ENCODE measurements at regions not wholly inside any gene's neighbourhood (a gene's known extent, or its start where the extent isn't known, plus 50 kb on each side); places are given as distances from the start of the nearest gene placed in this dataset.
"Not testable (repeated sequence)": the region's sequence is repeated elsewhere in the genome, so short reads cannot be mapped to it uniquely, and the experiment has no call there.

DNA sequence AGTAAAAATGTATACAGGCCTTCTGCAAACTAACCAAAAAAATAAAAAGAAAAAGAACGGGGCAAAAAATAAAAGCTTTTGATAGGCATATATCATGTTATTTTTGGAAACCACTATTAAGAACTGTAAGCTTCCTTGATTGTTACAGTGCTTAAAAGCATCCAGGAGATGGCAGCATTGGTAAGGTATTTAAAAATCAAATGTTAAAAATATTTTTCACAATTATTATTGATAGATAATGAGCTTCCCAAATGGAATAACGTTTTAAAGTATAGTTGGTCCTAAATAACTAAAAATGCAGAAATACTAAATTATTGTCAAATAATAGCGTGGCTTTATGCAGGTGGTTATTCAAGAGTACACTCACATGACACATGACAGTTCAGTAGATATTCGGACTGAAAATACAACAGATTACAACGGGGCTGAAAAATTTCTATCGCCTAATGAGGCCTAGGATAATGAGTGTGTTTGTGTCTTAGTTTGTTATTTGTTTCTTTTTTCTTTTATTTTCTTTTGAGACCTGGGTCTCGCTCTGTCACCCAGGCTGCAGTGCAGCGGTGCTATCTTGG, 127.2 kb upstream of the ATF7IP start:
- DNase-seq (ENCODE audit: low read depth), result peak; percentile 57
- TF ChIP-seq, protein P1, sequence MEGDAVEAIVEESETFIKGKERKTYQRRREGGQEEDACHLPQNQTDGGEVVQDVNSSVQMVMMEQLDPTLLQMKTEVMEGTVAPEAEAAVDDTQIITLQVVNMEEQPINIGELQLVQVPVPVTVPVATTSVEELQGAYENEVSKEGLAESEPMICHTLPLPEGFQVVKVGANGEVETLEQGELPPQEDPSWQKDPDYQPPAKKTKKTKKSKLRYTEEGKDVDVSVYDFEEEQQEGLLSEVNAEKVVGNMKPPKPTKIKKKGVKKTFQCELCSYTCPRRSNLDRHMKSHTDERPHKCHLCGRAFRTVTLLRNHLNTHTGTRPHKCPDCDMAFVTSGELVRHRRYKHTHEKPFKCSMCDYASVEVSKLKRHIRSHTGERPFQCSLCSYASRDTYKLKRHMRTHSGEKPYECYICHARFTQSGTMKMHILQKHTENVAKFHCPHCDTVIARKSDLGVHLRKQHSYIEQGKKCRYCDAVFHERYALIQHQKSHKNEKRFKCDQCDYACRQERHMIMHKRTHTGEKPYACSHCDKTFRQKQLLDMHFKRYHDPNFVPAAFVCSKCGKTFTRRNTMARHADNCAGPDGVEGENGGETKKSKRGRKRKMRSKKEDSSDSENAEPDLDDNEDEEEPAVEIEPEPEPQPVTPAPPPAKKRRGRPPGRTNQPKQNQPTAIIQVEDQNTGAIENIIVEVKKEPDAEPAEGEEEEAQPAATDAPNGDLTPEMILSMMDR (conservative IDR thresholded peaks at IDR 0.05; ENCODE audit: control insufficient read depth, insufficient read depth, low read depth, low read length), result peak; percentile 59
- H3K4me3 ChIP-seq (ENCODE audit: control insufficient read depth, low read depth, low read length), result no peak overlapping the region

DNA sequence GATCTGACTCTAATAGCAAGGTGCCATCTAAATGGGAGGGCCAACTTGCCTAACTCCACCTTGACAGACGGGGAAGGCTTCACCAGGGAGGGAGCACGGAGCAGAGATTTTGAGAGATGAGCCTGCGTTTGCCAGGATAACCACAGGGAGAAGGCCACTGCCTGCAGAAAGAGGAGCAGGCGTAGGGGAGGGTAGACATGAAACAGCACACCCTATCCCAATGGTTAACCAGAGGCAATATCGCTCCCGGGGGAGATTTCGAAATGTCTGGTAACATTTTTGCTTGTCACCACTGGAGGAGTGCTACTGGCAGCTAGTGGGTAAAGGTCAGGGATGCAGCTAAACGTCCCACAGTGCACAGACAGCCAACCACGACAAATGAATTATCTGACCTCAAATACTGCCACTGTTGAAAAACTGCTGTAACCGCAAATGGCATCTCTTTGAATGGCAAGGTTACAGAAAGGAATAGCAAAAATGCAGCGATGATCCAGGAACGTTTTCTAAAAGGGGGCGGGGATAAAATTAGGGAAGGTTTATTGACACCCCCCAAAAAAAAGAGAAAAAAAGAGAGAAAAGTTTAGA, 126.0 kb upstream of the ATF7IP start:
- DNase-seq (ENCODE audit: low read depth), result peak; percentile 60
- no peak overlapping the region for H3K4me3 ChIP-seq (ENCODE audit: control insufficient read depth, low read depth, low read length)

DNA sequence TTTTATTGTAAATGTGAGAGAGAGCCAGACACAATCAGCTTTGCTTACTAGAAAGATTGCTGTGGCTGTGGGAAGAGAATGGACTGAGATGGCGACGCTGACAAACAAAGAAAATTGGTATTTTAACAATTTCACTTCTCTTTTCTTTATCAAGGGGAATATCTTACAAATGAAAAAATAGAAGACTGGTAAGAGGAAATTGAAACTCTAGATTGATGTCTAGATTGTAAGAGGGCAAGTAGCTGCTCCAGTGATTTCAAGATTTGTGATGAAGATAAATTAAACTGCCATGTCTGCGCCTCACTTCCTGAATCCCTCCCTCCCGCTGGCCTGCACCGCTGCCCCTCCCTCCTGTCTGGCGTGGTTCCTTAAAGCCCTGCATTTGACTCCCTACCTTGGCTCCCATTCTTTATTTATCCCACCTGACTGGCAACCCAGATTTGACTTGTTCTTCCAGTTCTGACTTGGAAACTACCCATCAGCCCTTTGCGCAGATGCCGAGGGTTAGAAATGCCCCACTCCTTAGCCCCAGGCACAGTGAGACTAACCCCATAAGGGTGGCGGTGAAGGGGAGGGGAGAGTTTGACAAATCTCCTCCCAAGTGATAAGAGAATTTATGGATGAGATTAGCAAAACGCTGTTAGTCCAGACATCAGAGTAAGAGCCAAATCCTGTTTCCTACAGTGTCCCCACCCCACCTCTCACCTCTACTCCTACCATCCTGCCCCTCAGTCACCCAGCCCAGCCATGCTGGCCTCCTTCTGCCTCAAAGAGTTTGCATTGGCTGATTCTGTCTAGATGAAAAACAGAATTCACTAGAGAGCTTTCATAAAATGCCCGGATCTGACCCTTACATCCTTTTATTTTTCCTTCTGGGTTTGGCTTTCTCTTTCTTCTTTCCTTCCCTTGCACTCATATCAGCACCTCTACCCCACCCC, 125.3 kb upstream of the ATF7IP start:
- DNase-seq (ENCODE audit: low read depth), result no peak
- H3K4me3 ChIP-seq (ENCODE audit: control insufficient read depth, low read depth, low read length), result no peak overlapping the region
- TF ChIP-seq, protein P1 (conservative IDR thresholded peaks at IDR 0.05; ENCODE audit: control insufficient read depth, insufficient read depth, low read depth, low read length), result no peak

More for the DNA sequence above, 126.0 kb upstream of the ATF7IP start:
- TF ChIP-seq, protein P1 (conservative IDR thresholded peaks at IDR 0.05; ENCODE audit: control insufficient read depth, insufficient read depth, low read depth, low read length), result peak; percentile 2

DNA sequence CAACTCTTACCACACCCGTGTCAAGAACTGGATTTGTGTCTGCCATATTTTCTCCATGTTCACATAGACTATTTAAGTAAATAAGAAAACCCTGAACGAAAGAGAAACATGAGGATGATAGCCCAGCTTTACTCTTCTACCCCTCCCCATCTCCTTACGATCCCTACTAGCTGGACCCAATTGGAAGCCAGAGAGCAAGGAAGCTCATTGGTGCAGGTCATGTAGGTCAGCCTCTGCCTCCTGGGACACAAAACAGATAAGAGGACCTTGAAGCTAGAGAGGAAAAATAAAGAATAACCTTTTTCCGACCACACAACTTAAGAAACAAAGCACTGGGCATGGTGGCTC, 124.6 kb upstream of the ATF7IP start:
- TF ChIP-seq, protein P1 (conservative IDR thresholded peaks at IDR 0.05; ENCODE audit: control insufficient read depth, insufficient read depth, low read depth, low read length), result no peak
- H3K4me3 ChIP-seq (ENCODE audit: control insufficient read depth, low read depth, low read length), result no peak overlapping the region
- DNase-seq (ENCODE audit: low read depth), result no peak

DNA sequence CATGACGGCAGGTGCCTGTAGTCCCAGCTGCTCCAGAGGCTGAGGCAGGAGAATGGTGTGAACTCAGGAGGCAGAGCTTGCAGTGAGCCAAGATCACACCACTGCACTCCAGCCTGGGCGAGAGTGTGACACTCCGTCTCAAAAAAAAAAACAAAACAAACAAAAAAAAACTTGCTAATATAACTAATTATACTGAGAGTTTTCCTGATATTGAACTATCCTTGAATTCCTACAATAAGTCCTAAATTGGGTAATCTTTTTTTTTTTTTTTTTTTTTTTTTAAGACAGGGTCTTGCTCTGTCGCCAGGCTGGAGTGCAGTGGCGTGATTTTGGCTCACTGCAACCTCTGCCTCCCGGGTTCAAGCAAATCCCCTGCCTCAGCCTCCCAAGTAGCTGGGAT, 122.7 kb upstream of the ATF7IP start:
- not testable (repeated sequence) for DNase-seq (ENCODE audit: low read depth); H3K4me3 ChIP-seq (ENCODE audit: control insufficient read depth, low read depth, low read length)

DNA sequence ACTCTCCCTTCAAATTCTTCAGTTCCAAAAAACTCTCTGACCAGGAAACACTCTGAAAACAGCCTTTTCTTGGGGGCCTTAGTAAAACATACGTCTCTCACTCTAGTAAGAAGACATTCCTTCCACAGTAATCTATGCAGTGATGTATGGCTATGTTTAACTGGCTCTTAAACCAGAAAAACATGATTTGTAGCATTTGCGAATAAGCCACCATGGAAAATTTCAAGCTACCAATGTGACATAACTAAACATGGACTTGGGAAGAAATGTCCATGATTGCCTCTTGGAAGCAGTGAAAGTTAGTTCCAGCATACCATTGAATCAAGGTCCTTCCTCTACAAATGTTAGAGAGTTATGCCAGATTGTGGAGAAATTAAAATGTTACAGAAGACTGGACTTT, 121.5 kb upstream of the ATF7IP start:
- no peak overlapping the region for H3K4me3 ChIP-seq (ENCODE audit: control insufficient read depth, low read depth, low read length)
- TF ChIP-seq, protein P1 (conservative IDR thresholded peaks at IDR 0.05; ENCODE audit: control insufficient read depth, insufficient read depth, low read depth, low read length), result no peak
- DNase-seq (ENCODE audit: low read depth), result no peak

All from fibroblast of mammary gland (primary cell).